ENCODE measurements at regions not wholly inside any gene's neighbourhood (a gene's known extent, or its start where the extent isn't known, plus 50 kb on each side); places are given as distances from the start of the nearest gene placed in this dataset.

DNA sequence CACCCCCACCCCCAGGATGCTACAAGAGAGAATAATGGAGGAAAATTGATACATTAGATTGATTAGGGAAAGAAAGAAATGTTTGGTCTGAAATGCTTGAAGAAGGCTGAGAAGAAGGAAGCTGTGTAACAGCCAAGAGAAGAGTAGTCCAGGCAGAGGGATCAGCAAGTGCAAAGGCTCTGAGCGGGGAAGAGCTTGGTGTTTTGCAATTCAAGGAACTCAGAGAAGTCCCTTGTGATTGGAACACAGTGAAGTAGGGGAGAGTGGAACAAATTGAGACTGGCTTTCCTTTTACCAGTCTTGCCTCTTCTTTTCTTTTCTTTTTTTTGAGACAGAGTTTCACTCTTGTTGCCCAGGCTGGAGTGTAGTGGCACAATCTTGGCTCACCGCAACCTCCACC, 76.6 kb upstream of the CHD6 start:
- Histone ChIP-seq H4K20me1 (ENCODE audit: insufficient read depth, low read length) (no peaks in the 10 kb centered on the region), H3K79me2 (ENCODE audit: insufficient read depth, low read length) (no peaks in the 10 kb centered on the region), H3K9me3 (ENCODE audit: low read depth, low read length) (no peaks in the 10 kb centered on the region), H2AFZ (ENCODE audit: low read length) (no peak overlapping the region), H3K36me3 (ENCODE audit: insufficient read depth, low read length) (no peaks in the 10 kb centered on the region), H3K4me1 (ENCODE audit: insufficient read depth, low read length) (peaks cover 3% of the 10 kb centered on the region), H3K27ac (ENCODE audit: low read depth, low read length) (no peak overlapping the region), H3K4me2 (ENCODE audit: insufficient read depth, low read length) (no peak overlapping the region), H3K27me3 (ENCODE audit: insufficient read depth, low read length) (peaks cover 6% of the 10 kb centered on the region), H3K4me3 (ENCODE audit: insufficient read depth, low read length) (no peak overlapping the region)
- TF ChIP-seq, protein P1, sequence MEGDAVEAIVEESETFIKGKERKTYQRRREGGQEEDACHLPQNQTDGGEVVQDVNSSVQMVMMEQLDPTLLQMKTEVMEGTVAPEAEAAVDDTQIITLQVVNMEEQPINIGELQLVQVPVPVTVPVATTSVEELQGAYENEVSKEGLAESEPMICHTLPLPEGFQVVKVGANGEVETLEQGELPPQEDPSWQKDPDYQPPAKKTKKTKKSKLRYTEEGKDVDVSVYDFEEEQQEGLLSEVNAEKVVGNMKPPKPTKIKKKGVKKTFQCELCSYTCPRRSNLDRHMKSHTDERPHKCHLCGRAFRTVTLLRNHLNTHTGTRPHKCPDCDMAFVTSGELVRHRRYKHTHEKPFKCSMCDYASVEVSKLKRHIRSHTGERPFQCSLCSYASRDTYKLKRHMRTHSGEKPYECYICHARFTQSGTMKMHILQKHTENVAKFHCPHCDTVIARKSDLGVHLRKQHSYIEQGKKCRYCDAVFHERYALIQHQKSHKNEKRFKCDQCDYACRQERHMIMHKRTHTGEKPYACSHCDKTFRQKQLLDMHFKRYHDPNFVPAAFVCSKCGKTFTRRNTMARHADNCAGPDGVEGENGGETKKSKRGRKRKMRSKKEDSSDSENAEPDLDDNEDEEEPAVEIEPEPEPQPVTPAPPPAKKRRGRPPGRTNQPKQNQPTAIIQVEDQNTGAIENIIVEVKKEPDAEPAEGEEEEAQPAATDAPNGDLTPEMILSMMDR (IDR thresholded peaks at IDR 0.05; ENCODE audit: extremely low read depth, low read depth, low read length), result no peak
- DNase-seq (ENCODE audit: insufficient read length, low spot score, missing footprints), result no peak

DNA sequence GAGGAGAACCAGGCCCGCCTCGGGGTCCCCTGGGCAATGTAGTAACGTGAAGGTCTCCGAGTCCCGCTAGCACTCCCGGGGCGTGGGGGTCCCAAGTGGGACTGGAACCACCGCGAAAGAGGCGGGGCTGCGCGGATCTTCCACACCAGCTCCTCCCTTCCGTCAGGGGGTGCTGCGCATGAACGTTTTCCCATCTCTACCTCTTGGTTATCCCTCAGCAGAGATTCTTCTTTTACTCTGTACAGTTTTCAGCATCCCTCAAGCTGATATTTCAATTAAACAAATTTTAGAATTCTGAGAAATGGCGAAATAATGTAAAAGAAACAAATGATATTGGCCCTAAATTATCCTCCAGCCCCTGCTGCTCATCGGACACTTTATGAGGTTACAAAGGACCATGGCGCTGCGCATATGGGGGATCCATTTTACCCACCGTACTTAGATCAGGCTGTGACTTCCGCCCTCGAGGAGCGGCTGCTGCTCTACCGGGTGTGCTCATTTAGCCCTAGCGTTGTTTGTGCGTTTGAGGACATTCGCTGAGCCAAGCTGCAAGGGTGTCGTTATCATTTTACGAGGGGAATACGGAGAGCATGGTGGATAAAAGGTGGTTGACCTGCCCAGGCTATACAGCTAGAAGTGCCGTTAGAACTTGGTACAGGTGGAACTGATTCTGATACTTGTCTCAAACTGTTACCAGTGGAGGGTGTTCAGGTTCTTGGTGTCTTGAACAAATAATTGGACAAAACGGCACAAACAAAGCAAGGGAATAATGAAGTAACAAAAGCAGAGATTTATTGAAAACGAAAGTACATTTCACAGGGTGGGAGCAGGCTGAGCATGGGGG, 75.2 kb upstream of the CHD6 start:
- H3K4me1 ChIP-seq (ENCODE audit: insufficient read depth, low read length), result peaks cover 3% of the 10 kb centered on the region
- peak overlapping the region; percentile 95 for H3K4me2 ChIP-seq (ENCODE audit: insufficient read depth, low read length)
- no peaks in the 10 kb centered on the region for H3K36me3 ChIP-seq (ENCODE audit: insufficient read depth, low read length)
- H3K4me3 ChIP-seq (ENCODE audit: insufficient read depth, low read length), result peak overlapping the region; percentile 79
- TF ChIP-seq, protein P1 (IDR thresholded peaks at IDR 0.05; ENCODE audit: extremely low read depth, low read depth, low read length), result peak; percentile 47
- H3K79me2 ChIP-seq (ENCODE audit: insufficient read depth, low read length), result no peaks in the 10 kb centered on the region
- peak; percentile 86 for DNase-seq (ENCODE audit: insufficient read length, low spot score, missing footprints)
- H3K27ac ChIP-seq (ENCODE audit: low read depth, low read length), result no peak overlapping the region
- H3K9me3 ChIP-seq (ENCODE audit: low read depth, low read length), result no peaks in the 10 kb centered on the region
- peak overlapping the region; percentile 98 for H2AFZ ChIP-seq (ENCODE audit: low read length)
- no peaks in the 10 kb centered on the region for H4K20me1 ChIP-seq (ENCODE audit: insufficient read depth, low read length)
- H3K27me3 ChIP-seq (ENCODE audit: insufficient read depth, low read length), result peaks cover 6% of the 10 kb centered on the region

DNA sequence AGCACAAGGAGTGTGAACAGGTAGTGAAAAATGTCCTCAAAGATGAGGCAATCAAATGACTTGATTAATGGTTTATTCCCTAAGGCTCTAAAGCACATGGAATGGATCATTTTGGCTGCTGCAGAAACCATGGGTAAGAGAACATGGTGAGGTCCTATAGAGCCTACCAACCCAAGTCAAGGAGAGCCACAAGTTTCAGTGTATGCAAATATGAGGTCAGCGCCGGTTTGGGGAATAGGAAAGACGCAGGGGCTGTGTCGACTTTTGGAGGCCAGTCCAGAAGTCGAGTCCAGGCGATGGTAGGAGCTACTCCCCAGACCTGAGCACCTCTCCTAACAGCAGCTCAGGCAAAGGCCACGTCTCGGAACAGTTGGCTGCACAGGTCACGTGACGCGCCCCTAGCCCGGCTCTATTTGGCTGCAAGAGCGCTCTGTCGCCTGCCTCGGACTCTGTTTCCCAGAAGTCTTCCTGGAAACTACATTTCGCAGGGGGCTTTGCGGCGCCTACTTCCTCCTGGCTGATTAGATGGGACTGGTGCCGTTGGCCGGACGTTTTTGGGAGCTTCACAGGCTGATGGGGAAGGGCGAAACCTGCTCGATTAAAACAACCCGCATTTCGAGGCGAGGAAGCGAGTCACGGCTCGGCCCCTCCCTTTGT, 74.4 kb upstream of the CHD6 start:
- Histone ChIP-seq H3K4me1 (ENCODE audit: insufficient read depth, low read length) (peaks cover 3% of the 10 kb centered on the region), H3K36me3 (ENCODE audit: insufficient read depth, low read length) (no peaks in the 10 kb centered on the region), H3K27me3 (ENCODE audit: insufficient read depth, low read length) (peaks cover 6% of the 10 kb centered on the region), H3K9me3 (ENCODE audit: low read depth, low read length) (no peaks in the 10 kb centered on the region), H3K4me2 (ENCODE audit: insufficient read depth, low read length) (peak overlapping the region; percentile 95), H4K20me1 (ENCODE audit: insufficient read depth, low read length) (no peaks in the 10 kb centered on the region), H3K4me3 (ENCODE audit: insufficient read depth, low read length) (peak overlapping the region; percentile 79), H3K79me2 (ENCODE audit: insufficient read depth, low read length) (no peaks in the 10 kb centered on the region), H3K27ac (ENCODE audit: low read depth, low read length) (no peak overlapping the region), H2AFZ (ENCODE audit: low read length) (peak overlapping the region; percentile 98)
- TF ChIP-seq, protein P1 (IDR thresholded peaks at IDR 0.05; ENCODE audit: extremely low read depth, low read depth, low read length), result no peak
- DNase-seq (ENCODE audit: insufficient read length, low spot score, missing footprints), result peak; percentile 48

DNA sequence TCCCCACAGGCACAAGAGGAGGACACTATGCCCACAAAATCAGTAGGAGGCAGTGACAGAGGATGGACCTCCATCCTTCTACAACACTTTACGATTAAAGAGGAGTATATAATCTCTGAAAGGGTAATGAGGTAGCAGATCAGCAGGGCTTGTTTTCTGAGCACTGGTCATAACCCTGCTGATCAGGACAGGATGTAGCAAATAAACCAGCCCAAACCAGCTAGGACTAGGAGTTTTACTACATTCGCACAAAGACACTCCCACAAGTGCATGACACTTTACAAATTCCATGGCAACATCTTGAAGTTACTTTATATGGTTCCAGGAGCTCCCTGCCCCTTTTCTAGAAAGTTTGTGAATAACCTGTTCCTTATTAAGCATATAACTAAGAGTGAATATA, 73.3 kb upstream of the CHD6 start:
- Histone ChIP-seq H3K27ac (ENCODE audit: low read depth, low read length) (no peak overlapping the region), H3K4me2 (ENCODE audit: insufficient read depth, low read length) (no peak overlapping the region), H3K79me2 (ENCODE audit: insufficient read depth, low read length) (no peaks in the 10 kb centered on the region), H3K9me3 (ENCODE audit: low read depth, low read length) (no peaks in the 10 kb centered on the region), H4K20me1 (ENCODE audit: insufficient read depth, low read length) (no peaks in the 10 kb centered on the region), H2AFZ (ENCODE audit: low read length) (peak overlapping the region; percentile 40), H3K36me3 (ENCODE audit: insufficient read depth, low read length) (no peaks in the 10 kb centered on the region), H3K27me3 (ENCODE audit: insufficient read depth, low read length) (peaks cover 6% of the 10 kb centered on the region), H3K4me3 (ENCODE audit: insufficient read depth, low read length) (no peak overlapping the region), H3K4me1 (ENCODE audit: insufficient read depth, low read length) (peaks cover 3% of the 10 kb centered on the region)
- no peak for DNase-seq (ENCODE audit: insufficient read length, low spot score, missing footprints)
- TF ChIP-seq, protein P1 (IDR thresholded peaks at IDR 0.05; ENCODE audit: extremely low read depth, low read depth, low read length), result no peak
